Ishikawa (cell line): ENCODE measurements at regions not wholly inside any gene's neighbourhood (a gene's known extent, or its start where the extent isn't known, plus 50 kb on each side); places are given as distances from the start of the nearest gene placed in this dataset.

ENCODE experiments used
- CEBPB ChIP-seq: IDR thresholded peaks from 2 replicates; pipeline ENCODE4 v1.6.1; 2012
- CREB1 ChIP-seq: IDR thresholded peaks from 2 replicates; pipeline ENCODE4 v1.6.1; 2012; ENCODE audit warnings: low read depth
- EGR1 ChIP-seq: IDR thresholded peaks from 2 replicates; pipeline ENCODE4 v1.6.1; 2012
- EP300 ChIP-seq: IDR thresholded peaks from 2 replicates; pipeline ENCODE4 v1.6.1; 2012; ENCODE audit warnings: borderline replicate concordance
- FOXM1 ChIP-seq: IDR thresholded peaks from 2 replicates; pipeline ENCODE4 v1.6.1; 2012; ENCODE audit warnings: low read depth, borderline replicate concordance
- NFIC ChIP-seq: IDR thresholded peaks from 2 replicates; pipeline ENCODE4 v1.6.1; 2012
- RAD21 ChIP-seq: IDR thresholded peaks from 2 replicates; pipeline ENCODE4 v1.6.1; 2012; ENCODE audit warnings: low read depth
- REST ChIP-seq: IDR thresholded peaks from 2 replicates; pipeline ENCODE4 v1.6.1; 2012; ENCODE audit warnings: low read depth, mild to moderate bottlenecking
- TAF1 ChIP-seq: IDR thresholded peaks from 2 replicates; pipeline ENCODE4 v1.6.1; 2012; ENCODE audit warnings: low read depth, mild to moderate bottlenecking
- TCF12 ChIP-seq: IDR thresholded peaks from 2 replicates; pipeline ENCODE4 v1.6.1; 2012; ENCODE audit warnings: low read depth
- TEAD4 ChIP-seq: IDR thresholded peaks from 2 replicates; pipeline ENCODE4 v1.6.1; 2012
- USF1 ChIP-seq: IDR thresholded peaks from 2 replicates; pipeline ENCODE4 v1.6.1; 2012
- YY1 ChIP-seq: IDR thresholded peaks from 2 replicates; pipeline ENCODE4 v1.6.1; 2012; ENCODE audit warnings: low read depth
- ZBTB7A ChIP-seq: IDR thresholded peaks from 2 replicates; pipeline ENCODE4 v1.6.1; 2012; ENCODE audit warnings: low read depth
- TF ChIP-seq, protein P1 (sequence below): IDR thresholded peaks from 2 replicates; pipeline ENCODE4 v1.6.1; 2012

- TF ChIP-seq EP300 (no peak), TCF12 (no peak), REST (no peak), ZBTB7A (no peak), TAF1 (no peak), RAD21 (no peak), USF1 (no peak), CEBPB (no peak), TEAD4 (no peak), FOXM1 (no peak)
- TF ChIP-seq, protein P1, sequence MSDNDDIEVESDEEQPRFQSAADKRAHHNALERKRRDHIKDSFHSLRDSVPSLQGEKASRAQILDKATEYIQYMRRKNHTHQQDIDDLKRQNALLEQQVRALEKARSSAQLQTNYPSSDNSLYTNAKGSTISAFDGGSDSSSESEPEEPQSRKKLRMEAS, result no peak
Measured at GRCh38 chr7:7051206-7051877, 131.0 kb upstream of the C1GALT1 start.

- TF ChIP-seq USF1 (no peak), CREB1 (no peak), TEAD4 (no peak), YY1 (no peak), RAD21 (no peak), EP300 (no peak), ZBTB7A (no peak), CEBPB (no peak), FOXM1 (no peak), TCF12 (no peak), EGR1 (no peak), NFIC (no peak), TAF1 (no peak)
- TF ChIP-seq, protein P1, result no peak
Measured at GRCh38 chr7:7054252-7054830, 128.0 kb upstream of the C1GALT1 start.

DNA sequence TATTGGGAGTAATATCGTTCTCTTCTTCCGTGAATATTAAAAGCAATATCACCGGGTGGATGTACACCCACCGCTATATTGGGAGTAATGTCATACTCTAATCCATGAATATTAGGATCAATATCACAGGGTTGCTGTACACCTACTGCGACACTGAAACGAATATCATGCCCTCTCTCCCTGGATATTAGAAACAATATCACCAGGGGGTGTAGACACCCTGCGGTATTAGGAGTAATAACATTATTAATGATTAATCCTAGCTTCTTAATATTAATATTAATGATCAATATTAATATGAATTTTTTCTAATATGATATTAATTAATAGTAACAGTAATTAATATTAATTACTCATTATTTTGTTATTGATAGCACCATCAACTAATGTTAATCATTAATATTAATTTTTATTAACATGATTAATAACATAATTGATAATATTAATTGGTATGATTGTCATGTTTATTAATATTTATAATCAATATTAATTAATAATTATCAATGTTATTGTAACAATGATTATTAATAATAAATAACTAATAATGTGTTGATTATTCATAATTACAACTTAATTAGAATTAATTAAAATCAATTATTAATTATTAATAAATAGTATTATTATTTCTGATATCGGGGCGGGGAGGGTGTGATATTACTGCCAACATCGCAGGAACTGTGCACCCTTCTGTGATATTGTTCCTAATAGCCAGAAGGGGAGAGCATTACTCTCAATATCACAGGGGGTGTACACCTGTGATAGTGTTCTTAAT lies 121.3 kb upstream of the C1GALT1 start:
- TF ChIP-seq REST (no peak), ZBTB7A (no peak), TEAD4 (no peak), USF1 (no peak), NFIC (no peak), EP300 (no peak), CREB1 (no peak), FOXM1 (no peak), CEBPB (no peak), EGR1 (no peak), TCF12 (no peak), RAD21 (no peak)
- TF ChIP-seq, protein P1, result no peak

DNA sequence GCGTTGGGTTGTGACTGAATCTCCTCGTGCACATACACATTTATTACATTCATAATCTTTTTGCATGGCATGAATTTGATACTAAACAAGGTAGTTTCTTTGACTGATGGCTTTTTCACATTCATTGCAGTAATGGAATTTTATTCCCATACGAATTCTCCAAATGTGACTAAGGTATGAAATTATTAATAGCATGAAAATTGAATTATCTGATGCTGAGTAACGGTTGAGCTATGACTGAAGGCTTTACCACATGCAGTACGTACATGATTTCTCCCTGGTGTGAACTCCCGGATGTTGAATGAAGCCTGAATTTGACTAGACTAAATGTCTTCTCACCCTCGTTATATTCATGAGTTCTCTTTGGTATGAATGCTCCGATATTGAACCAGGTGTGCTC lies 104.4 kb upstream of the C1GALT1 start:
- TF ChIP-seq YY1 (no peak), EP300 (no peak), TEAD4 (no peak), REST (no peak), RAD21 (no peak)
